Stimulated activated naive CD8-positive, alpha-beta T cell treated with anti-CD3 and anti-CD28 coated beads, Interleukin-15, amount 100 ng/mL, for 72 hours (primary cell): ENCODE measurements at regions not wholly inside any gene's neighbourhood (a gene's known extent, or its start where the extent isn't known, plus 50 kb on each side); places are given as distances from the start of the nearest gene placed in this dataset.
"Not testable (repeated sequence)": the region's sequence is repeated elsewhere in the genome, so short reads cannot be mapped to it uniquely, and the experiment has no call there.

Experiments
- ATAC-seq: fragments of 150-1000 bp; cut with Tn5 transposase; 2 replicates; pipeline ENCODE4 v1.10.0; 2021; ENCODE audit warnings: mild to moderate bottlenecking, moderate library complexity
- DNase-seq, 2 donors: peaks; one replicate each; pipeline ENCODE4 v3.0.0; 2021 to 2022
- H3K27ac Mint-ChIP-seq, 2 donors: one replicate each; pipeline ENCODE4 v1.8.0; 2022; ENCODE audit warnings: mild to moderate bottlenecking in 2 of 2, mixed read lengths in 2 of 2, moderate library complexity in 2 of 2
- H3K27me3 Mint-ChIP-seq: one replicate; pipeline ENCODE4 v1.8.0; 2022; ENCODE audit warnings: mixed read lengths
- H3K4me1 Mint-ChIP-seq: one replicate; pipeline ENCODE4 v1.8.0; 2022; ENCODE audit warnings: mild to moderate bottlenecking, mixed read lengths
- H3K4me3 Mint-ChIP-seq, 2 donors: one replicate each; pipeline ENCODE4 v1.8.0; 2022; ENCODE audit warnings: mild to moderate bottlenecking in 2 of 2, mixed read lengths in 2 of 2, moderate library complexity in 1 of 2
- H3K9me3 Mint-ChIP-seq, 2 donors: one replicate each; pipeline ENCODE4 v1.8.0; 2022; ENCODE audit warnings: mixed read lengths in 2 of 2

DNA sequence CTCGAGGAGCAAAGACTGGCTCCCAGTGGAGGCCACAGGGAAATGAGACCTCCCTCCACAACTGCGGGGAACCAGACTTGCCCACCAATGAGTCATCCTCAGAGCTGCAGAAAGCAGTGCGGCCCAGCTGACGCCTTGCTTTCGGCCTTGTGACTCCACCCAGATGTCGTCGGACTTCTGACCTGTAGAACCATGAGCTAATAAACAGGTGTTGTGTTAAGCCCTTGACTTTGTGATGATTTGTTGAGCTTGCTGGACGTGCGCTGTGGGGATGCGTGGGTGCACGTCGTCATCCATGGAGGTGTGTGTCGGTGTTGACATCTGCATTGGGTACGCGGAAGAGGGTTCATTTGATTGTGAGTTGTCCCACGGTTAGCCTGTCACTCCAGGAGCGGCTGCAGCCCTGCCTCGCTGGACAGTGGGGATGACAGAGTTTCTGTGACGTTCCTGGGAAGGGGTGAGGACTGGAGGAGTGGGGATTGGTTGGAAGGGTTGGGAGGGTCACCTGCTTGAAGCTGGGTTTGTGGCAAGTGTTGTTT is 154.1 kb downstream of the SH3BP4 start:
- H3K4me1 Mint-ChIP-seq, result no peaks in the 10 kb centered on the region
- H3K27ac Mint-ChIP-seq, result no peak overlapping the region
- H3K9me3 Mint-ChIP-seq, result no peaks in the 10 kb centered on the region
- ATAC-seq (no peak), DNase-seq (no peak)
- H3K27me3 Mint-ChIP-seq, result peaks cover 12% of the 10 kb centered on the region
- H3K4me3 Mint-ChIP-seq, result no peak overlapping the region

DNA sequence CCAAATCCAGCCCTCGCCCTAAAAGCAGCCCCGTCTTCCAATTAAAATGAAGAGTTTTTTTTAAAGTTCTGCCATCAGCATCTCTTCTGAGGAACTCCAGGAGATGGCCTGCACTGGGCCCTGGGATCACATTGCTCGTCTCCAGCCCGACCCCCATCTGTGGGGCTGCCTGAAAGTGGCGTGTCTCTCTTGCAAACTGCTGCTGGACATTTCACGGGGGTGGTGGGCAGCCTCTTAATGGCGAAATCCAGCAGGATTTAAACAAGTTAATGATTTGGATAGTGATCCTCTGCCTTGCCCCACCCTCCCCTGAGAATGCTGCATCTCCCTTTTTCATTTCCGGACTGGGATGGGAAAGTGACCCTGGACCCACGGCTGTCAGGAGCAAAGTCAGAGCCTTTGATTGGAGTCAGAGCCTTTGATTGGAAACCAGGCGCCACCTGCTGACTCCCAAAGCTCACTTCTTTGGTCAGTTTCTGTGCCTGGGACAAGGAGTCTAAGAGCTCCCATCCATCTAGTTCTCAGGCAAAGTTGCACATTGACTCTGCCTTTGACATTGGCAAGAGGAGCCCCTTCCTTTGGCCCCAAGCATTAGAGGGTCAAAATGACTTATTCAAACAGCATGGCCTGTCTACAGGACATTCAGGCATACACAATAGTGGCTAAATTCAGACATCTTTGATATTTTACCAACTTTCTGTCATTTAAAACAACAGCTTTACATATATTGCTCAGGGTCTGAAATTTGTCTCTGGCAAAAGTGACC is 155.2 kb downstream of the SH3BP4 start:
- Mint-ChIP-seq H3K27ac (no peak overlapping the region), H3K4me1 (no peaks in the 10 kb centered on the region), H3K27me3 (peaks cover 12% of the 10 kb centered on the region), H3K4me3 (no peak overlapping the region), H3K9me3 (no peaks in the 10 kb centered on the region)
- DNase-seq, result peak in 1 of 2 donors; percentile 12
- no peak for ATAC-seq

DNA sequence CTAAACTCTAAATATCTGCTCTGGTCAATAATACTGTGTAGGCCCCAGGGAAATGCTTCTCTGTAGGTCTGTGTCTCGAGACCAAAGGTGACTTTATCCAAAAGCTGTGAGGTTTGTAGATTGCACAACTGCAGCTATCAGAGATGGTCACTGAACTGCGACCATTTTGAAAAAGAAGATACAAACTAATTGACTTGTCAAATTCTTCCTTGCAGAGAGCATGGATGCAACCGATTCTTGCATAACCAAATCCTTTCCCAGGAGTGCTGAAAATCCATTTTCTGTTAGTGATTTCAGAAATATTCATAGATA is 155.8 kb downstream of the SH3BP4 start:
- Mint-ChIP-seq H3K27me3 (peaks cover 12% of the 10 kb centered on the region), H3K9me3 (no peaks in the 10 kb centered on the region), H3K4me3 (no peak overlapping the region), H3K4me1 (no peaks in the 10 kb centered on the region), H3K27ac (no peak overlapping the region)
- DNase-seq, result no peak
- ATAC-seq, result no peak

DNA sequence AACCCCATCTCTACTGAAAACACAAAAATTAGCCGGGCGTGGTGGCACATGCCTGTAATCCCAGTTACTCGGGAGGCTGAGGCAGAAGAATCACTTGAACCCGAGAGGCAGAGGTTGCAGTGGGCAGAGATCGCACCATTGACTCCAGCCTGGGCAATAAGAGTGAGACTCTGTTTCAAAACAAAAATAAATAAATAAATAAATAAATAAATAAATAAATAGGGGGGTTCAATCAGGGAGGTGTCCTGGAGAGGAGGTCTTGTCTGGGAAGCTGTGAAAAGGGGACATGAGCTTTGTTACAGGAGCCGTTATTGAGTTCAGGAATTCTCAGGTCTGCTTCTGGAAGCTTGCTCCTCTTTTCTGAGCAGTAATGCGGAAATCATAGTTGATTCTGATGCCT is 157.7 kb downstream of the SH3BP4 start:
- not testable (repeated sequence) for H3K4me3 Mint-ChIP-seq, H3K27ac Mint-ChIP-seq, H3K9me3 Mint-ChIP-seq, DNase-seq, H3K4me1 Mint-ChIP-seq, ATAC-seq
- H3K27me3 Mint-ChIP-seq, result peaks cover 23% of the 10 kb centered on the region

DNA sequence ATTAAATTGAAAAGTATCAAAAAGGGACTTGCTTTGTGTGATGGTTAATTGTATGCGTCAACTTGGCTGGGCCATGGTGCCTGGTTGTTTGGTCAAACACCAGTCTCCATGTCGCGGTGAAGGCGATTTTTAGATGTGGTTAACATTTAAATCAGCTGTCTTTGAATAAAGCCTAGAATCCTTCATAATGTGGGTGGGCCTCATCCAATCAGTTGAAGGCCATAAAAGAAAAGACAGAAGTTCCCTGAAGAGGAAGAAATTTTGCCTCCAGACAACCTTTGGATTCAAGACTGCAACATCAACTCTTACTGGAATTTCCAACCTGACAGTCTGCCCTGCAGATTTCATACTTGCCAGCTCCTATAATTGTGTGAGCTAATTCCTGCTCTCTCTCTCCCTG is 160.5 kb downstream of the SH3BP4 start:
- Mint-ChIP-seq H3K4me1 (no peaks in the 10 kb centered on the region), H3K27me3 (peaks cover 23% of the 10 kb centered on the region), H3K9me3 (no peaks in the 10 kb centered on the region), H3K4me3 (no peak overlapping the region), H3K27ac (no peak overlapping the region)
- no peak for DNase-seq
- ATAC-seq, result no peak

DNA sequence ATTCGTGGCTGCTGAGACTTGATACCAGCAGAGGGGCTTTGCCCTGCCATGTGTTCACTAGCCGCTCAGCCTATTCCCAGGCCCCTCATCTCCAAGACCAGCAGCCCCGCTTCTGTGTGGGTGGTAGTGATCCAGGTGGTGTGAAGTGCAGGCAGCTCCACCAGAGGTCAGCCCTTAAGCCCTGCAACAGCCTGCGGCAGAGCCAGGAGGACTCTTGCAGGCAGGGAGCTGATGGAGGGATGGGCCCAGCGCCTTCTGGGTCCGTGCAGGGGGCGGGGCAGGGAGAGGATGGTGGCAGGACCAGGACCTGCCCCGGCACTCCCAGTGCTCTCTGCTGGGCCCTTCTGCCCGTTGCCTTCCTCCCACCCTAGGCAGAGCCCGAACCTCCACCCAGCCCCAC is 162.0 kb downstream of the SH3BP4 start:
- no peaks in the 10 kb centered on the region for H3K4me1 Mint-ChIP-seq
- H3K27me3 Mint-ChIP-seq, result peaks cover 30% of the 10 kb centered on the region
- no peak overlapping the region for H3K27ac Mint-ChIP-seq
- DNase-seq (no peak), ATAC-seq (no peak)
- H3K4me3 Mint-ChIP-seq, result no peak overlapping the region
- H3K9me3 Mint-ChIP-seq, result no peaks in the 10 kb centered on the region

DNA sequence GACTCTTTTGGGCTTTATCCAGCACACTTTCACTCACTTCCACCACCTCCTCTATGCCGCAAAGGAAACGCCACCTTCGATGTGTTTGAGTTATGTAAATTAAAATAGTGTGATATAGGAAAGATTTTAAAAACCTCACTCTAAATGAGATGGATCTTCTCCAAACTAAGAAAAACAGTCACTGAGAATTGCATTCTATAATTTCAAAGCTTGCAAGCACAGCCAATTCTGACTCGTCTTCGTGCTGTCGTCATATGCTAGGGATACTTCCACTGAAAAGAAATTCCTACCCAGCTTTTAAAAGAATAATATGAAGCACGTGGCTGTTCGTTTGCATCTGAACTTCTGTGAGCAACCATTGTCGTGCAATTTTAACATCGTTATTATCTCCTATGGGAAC is 162.5 kb downstream of the SH3BP4 start:
- ATAC-seq, result no peak
- Mint-ChIP-seq H3K9me3 (peaks cover under 1 to 1% of the 10 kb centered on the region in 2 donors), H3K27me3 (peaks cover 30% of the 10 kb centered on the region)

DNA sequence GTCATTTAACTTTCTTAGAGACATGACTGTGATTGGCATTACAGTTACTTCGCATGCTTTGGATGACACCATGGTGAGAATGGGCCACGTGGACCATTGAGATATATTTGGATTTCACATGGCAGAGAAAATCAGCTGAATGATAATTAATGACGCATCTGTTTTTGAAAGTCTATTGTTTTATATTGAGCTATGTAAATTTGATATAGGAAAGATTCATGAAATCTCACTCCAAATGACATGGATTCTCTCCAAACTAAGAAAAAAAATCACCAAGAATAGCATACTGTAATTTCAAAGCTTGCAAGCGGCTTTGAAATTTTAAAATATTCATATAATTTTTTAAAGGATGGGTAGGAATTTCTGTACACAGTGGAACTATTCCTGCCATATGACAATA is 163.7 kb downstream of the SH3BP4 start:
- peaks cover 30% of the 10 kb centered on the region for H3K27me3 Mint-ChIP-seq

More for the DNA sequence above, 162.5 kb downstream of the SH3BP4 start:
- no peak for DNase-seq
- Mint-ChIP-seq H3K4me1 (no peaks in the 10 kb centered on the region), H3K27ac (no peak overlapping the region), H3K4me3 (no peak overlapping the region)

DNA sequence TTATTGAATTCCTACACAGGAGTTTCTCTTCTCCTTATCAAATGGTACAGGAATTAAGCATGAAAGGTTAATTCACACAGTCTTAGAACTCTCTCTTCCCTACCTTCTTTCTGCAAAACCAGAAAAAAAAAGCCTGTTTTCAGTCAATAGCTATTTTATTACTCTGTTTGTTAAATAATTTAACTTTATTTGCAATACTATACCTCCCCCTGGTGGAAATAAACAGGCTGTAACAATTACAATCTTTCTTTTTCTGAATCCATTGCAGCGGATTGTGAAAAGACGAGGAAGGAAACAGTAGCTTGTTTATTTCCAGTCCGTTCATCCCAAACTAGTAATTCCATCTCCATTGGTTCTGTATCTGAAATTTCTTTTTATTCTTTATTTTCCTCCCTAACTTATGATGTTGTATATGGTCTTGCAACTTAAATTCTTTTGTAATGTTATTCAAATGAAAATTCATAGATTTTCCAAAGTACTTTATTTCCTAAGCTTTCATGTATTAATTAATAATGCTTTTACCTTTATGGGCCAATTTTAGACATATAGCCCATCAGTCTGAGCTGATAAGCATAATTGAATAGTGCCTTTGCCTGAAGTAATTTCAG is 165.2 kb downstream of the SH3BP4 start:
- peaks cover 6 to 7% of the 10 kb centered on the region in 2 donors for H3K9me3 Mint-ChIP-seq
- no peaks in the 10 kb centered on the region for H3K4me1 Mint-ChIP-seq
- no peak overlapping the region for H3K27ac Mint-ChIP-seq
- no peak for DNase-seq
- peaks cover 30% of the 10 kb centered on the region for H3K27me3 Mint-ChIP-seq
- ATAC-seq, result no peak
- no peak overlapping the region for H3K4me3 Mint-ChIP-seq

More for the DNA sequence above, 163.7 kb downstream of the SH3BP4 start:
- peaks cover 6 to 7% of the 10 kb centered on the region in 2 donors for H3K9me3 Mint-ChIP-seq
- DNase-seq (no peak), ATAC-seq (no peak)
- no peaks in the 10 kb centered on the region for H3K4me1 Mint-ChIP-seq
- H3K4me3 Mint-ChIP-seq, result no peak overlapping the region
- no peak overlapping the region for H3K27ac Mint-ChIP-seq

DNA sequence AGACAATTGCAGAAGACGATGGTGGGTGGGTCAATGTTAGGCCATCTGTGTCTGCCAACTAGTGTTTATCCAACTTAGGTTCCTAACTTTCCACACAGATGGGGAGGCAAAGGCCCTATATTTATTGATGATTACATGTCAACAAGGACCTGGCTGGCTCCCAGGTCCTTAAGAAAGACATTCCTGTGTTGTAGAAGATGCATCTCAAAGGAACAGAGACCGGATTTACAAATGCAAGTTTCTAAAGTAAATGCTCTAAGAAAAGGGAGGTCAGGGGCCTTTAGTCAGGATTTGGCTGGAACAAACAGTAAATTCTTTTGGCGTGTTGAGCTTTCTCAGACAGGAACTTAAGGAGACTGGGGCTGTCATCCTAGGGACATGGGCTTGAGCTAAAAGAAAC is 175.0 kb downstream of the SH3BP4 start:
- DNase-seq (no peak), ATAC-seq (no peak)
- Mint-ChIP-seq H3K4me3 (no peak overlapping the region), H3K27me3 (peaks cover 24% of the 10 kb centered on the region), H3K9me3 (no peaks in the 10 kb centered on the region), H3K4me1 (no peaks in the 10 kb centered on the region), H3K27ac (no peak overlapping the region)

DNA sequence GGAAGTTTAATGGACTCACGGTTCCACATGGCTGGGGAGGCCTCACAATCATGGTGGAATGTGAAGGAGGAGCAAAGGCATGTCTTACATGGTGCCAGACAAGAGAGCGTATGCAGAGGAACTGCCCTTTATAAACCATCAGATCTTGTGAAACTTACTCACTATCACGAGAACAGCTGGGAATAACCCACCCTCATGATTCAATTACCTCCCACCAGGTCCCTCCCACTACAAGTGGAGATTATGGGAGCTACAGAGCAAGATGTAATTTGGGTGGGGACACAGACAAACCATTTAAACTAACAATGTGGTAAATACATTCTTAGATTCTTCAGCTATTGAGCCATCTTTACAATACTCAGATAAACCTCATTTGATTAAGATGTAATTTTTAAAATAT is 176.1 kb downstream of the SH3BP4 start:
- Mint-ChIP-seq H3K9me3 (no peaks in the 10 kb centered on the region), H3K4me1 (no peaks in the 10 kb centered on the region), H3K27me3 (peaks cover 28% of the 10 kb centered on the region), H3K4me3 (no peak overlapping the region), H3K27ac (no peak overlapping the region)
- no peak for DNase-seq
- no peak for ATAC-seq

DNA sequence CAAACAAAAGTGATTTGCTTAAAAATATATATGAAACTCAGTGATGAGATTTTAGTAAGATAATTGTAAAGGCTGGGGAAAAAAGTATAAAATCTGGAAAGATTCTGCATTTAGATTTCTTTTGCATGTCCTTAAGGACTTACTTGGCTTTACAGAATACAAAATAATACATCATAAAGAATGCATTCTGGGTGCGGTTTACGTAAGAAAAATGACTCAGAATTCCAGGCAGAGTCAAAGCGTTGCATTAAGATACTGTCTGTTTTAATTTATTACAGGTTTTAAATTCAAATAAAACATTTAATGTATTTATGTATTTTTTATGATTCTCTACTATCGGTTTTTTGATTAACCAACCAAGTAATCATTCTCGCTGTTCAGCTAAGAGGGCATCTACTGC is 178.0 kb downstream of the SH3BP4 start:
- H3K27ac Mint-ChIP-seq, result no peak overlapping the region
- H3K27me3 Mint-ChIP-seq, result peaks cover 46% of the 10 kb centered on the region

DNA sequence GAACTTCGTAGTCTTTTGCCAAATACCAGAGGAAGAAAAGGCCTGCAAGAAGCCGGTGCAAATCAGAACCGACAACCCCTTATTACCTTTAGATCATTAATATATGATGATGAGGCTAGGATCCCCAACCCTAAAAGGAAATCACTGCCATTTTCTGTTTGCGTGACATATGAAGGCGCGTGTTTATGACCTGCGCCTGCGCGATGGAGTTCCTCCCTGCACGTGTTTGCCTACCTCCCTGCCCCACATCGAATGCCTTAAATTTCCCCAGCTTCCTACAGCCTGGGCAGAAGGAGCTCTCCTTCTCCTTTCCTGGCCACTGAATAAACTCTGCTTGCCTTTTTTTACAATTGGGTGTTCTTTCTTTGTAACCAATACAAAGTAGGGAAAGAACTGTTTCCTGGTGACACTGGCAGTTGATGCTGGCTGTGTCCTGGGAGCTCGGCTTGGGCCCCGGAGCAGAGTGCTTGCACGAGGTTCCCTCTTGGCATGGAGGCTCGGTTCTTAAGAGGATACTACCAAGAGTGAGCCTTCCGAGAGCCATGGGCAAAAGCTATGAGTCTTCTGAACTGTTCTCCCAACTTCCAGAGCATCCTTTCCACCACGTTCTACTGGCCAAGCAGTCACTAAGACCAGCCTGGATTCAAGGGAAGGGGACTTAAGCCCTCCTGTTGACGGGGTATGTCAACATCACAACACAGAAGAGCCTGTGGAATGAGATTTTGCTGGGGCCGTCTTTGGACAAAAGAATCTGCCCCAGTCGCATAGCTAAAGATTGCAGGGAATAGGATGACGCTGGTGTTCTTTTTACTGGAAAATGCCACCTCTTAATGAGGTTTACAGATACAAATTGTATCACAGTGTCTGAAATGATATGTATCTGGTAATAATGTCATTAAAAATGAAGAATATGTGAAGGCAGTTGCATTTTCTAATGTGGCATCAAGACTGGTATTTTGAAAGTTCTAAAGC is 179.8 kb downstream of the SH3BP4 start:
- Mint-ChIP-seq H3K27me3 (peaks cover 49% of the 10 kb centered on the region), H3K4me1 (no peaks in the 10 kb centered on the region), H3K9me3 (no peaks in the 10 kb centered on the region), H3K27ac (peak overlapping the region in 1 of 2 donors; percentile 24), H3K4me3 (no peak overlapping the region)
- DNase-seq (no peak), ATAC-seq (no peak)

More for the DNA sequence above, 178.0 kb downstream of the SH3BP4 start:
- ATAC-seq (no peak), DNase-seq (no peak)
- Mint-ChIP-seq H3K9me3 (no peaks in the 10 kb centered on the region), H3K4me3 (no peak overlapping the region), H3K4me1 (no peaks in the 10 kb centered on the region)

DNA sequence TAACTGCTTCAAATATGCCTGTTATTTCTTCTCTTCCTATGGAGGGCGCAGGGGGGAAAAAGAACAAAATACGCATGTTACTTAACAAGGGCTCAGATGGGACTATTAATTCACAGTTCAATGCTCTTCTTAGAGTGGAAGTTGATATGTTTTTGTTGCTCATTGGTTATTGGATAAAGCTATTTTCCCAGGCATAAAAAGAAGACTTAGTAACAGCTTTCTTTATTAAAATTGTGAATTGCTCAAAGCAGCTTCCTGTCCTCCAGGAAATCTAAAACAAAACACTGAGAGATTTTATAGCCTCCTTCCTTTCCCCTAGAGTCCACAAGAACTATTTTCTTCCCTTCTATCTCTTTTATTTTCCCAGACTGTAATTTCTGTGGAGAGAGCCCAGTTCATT is 180.8 kb downstream of the SH3BP4 start:
- peaks cover 57% of the 10 kb centered on the region for H3K27me3 Mint-ChIP-seq
- no peaks in the 10 kb centered on the region for H3K4me1 Mint-ChIP-seq
- ATAC-seq (no peak), DNase-seq (no peak)
- no peaks in the 10 kb centered on the region for H3K9me3 Mint-ChIP-seq
- no peak overlapping the region for H3K4me3 Mint-ChIP-seq
- H3K27ac Mint-ChIP-seq, result no peak overlapping the region

DNA sequence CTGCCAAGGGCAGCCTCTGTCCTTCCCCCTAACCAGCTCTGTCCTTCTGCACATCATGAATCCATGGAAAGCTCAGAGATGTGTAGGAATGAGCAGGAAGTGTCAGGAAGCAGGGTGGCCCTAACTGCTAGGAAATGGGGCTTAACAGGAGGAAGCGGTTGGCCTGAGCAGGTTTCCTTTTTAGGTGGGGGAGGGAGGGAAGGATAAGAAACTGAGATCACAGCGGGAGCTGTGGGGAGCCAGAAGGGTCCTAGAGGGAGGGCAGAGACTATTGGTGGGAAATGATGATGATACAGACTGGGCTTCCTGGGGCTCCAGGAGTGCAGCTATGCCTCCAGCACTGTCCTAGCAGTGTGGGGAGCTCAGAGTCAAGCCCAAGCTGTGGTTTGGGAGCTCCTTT is 182.0 kb downstream of the SH3BP4 start:
- peaks cover 57% of the 10 kb centered on the region for H3K27me3 Mint-ChIP-seq
- H3K9me3 Mint-ChIP-seq, result no peaks in the 10 kb centered on the region
- no peak overlapping the region for H3K27ac Mint-ChIP-seq
- DNase-seq, result no peak
- ATAC-seq, result no peak
- H3K4me3 Mint-ChIP-seq, result no peak overlapping the region
- H3K4me1 Mint-ChIP-seq, result no peaks in the 10 kb centered on the region

DNA sequence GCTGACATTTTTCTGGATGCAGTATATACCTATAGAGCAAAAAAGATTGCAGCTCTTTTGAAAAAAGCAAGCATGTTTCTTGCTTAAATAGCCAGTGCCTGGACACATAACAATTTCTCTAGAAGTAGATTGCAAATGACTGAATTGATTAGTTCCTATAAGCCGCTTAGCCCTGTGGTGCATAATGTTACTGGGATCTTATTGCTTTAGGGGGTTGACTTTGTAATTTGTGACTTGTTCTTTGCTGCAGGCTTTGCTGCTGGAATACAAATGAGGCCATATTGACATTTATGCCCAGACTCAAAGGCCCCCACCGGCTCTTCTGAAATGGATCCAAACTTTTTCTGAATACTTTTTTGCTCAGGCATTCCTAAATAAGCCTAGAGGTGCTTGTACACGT is 182.6 kb downstream of the SH3BP4 start:
- Mint-ChIP-seq H3K9me3 (no peaks in the 10 kb centered on the region), H3K4me3 (no peak overlapping the region), H3K27ac (no peak overlapping the region), H3K4me1 (no peaks in the 10 kb centered on the region), H3K27me3 (peaks cover 57% of the 10 kb centered on the region)
- ATAC-seq, result no peak
- no peak for DNase-seq
